ENCODE measurements at regions not wholly inside any gene's neighbourhood (a gene's known extent, or its start where the extent isn't known, plus 50 kb on each side); places are given as distances from the start of the nearest gene placed in this dataset.

DNA sequence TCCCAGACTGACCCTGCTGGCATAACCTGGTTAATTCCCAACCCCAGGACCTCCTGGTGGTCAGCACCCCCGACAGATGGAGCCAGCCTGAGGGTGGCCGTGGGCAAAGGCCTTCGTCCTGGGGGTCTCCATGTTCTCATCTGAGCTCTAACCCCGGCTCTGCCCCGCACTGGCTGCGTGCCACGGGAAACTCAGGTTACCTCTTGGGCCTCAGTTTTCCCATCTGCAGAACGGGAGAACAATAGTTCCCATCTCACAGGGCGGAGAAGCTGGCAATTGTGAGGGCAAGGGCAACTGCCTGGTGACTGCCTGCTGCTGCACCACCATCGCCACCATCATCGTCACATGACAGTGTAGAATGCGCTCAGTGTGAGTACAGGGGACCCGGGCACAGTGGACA is 77.9 kb downstream of the RFLNA start:
- no peaks in the 10 kb centered on the region for H3K4me1 Mint-ChIP-seq (ENCODE audit: low read depth)
- H3K36me3 Mint-ChIP-seq (ENCODE audit: low read depth), result peaks cover 4% of the 10 kb centered on the region
- no peak overlapping the region for H3K27ac Mint-ChIP-seq
- no peak overlapping the region for H3K4me3 Mint-ChIP-seq
- ChIA-PET CTCF (no interaction called here), POLR2A (no interaction called here)
- TF ChIP-seq, protein P1, sequence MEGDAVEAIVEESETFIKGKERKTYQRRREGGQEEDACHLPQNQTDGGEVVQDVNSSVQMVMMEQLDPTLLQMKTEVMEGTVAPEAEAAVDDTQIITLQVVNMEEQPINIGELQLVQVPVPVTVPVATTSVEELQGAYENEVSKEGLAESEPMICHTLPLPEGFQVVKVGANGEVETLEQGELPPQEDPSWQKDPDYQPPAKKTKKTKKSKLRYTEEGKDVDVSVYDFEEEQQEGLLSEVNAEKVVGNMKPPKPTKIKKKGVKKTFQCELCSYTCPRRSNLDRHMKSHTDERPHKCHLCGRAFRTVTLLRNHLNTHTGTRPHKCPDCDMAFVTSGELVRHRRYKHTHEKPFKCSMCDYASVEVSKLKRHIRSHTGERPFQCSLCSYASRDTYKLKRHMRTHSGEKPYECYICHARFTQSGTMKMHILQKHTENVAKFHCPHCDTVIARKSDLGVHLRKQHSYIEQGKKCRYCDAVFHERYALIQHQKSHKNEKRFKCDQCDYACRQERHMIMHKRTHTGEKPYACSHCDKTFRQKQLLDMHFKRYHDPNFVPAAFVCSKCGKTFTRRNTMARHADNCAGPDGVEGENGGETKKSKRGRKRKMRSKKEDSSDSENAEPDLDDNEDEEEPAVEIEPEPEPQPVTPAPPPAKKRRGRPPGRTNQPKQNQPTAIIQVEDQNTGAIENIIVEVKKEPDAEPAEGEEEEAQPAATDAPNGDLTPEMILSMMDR (IDR thresholded peaks at IDR 0.05), result no peak
- DNase-seq, result no peak
- intact Hi-C loops (cut with micrococcal nuclease), result no loop called here
- no peaks in the 10 kb centered on the region for H3K9me3 Mint-ChIP-seq
- no peak for ATAC-seq
- no peaks in the 10 kb centered on the region for H3K27me3 Mint-ChIP-seq

DNA sequence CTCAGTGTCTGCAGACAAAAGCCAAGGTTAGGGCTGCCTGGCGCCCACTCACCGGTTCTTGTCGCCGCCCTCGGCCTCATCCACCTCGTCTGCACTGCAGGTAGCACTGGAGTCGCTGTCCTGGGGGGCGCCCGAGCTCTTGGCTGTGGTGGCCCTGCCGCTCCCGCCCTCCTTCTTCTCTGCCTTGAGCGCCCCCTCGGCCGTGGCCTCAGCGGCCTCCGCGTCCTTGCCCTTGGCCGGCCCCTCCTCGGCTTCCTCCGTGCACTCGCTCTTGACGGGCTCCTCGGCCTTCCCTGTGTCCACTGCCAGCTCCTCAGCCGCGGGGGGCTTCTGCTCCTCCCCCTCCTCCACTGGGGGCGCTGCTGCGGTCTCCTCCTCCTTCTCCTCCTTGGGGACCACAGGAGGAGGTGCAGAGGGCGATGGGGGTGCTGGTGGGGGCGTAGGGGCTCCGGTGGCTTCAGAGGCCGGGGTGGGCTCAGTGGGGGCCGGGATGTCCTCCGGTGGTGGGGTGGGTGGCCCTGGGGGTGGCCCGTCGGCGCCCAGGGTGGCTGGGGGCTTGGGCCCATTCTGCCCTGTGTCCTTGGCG is 77.2 kb downstream of the RFLNA start:
- ChIA-PET POLR2A (no interaction called here), CTCF (no interaction called here)
- Mint-ChIP-seq H3K9me3 (no peaks in the 10 kb centered on the region), H3K4me1 (ENCODE audit: low read depth) (no peaks in the 10 kb centered on the region), H3K36me3 (ENCODE audit: low read depth) (peaks cover under 1% of the 10 kb centered on the region), H3K4me3 (no peak overlapping the region), H3K27me3 (no peaks in the 10 kb centered on the region), H3K27ac (no peak overlapping the region)
- ATAC-seq (no peak), DNase-seq (no peak)
- TF ChIP-seq, protein P1 (IDR thresholded peaks at IDR 0.05), result no peak
- intact Hi-C loops (cut with micrococcal nuclease), result no loop called here

DNA sequence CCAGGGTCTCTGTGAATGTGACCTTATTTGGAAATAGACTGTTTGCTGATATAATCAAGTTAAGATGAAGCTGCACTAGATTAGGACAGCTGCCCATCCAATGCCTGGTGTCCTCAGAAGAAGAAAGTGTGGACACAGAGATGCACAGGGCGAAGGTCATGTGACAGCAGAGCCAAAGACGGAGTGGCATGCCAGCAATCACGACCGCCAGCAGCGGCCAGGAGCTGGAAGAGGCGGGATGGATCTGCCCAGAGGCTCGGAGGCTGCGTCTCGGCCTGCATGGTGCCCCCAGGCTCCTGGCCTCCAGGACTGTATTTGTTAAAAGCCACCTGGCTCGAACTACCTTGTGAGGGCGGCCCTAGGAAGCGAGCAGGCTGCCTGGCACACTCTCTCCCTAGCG is 76.5 kb downstream of the RFLNA start:
- CTCF ChIA-PET, result no interaction called here
- TF ChIP-seq, protein P1 (IDR thresholded peaks at IDR 0.05), result no peak
- H3K36me3 Mint-ChIP-seq (ENCODE audit: low read depth), result no peaks in the 10 kb centered on the region
- H3K9me3 Mint-ChIP-seq, result no peaks in the 10 kb centered on the region
- H3K4me3 Mint-ChIP-seq, result no peak overlapping the region
- H3K27ac Mint-ChIP-seq, result no peak overlapping the region
- POLR2A ChIA-PET, result no interaction called here
- ATAC-seq (no peak), DNase-seq (no peak)
- intact Hi-C loops (cut with micrococcal nuclease), result no loop called here
- no peaks in the 10 kb centered on the region for H3K4me1 Mint-ChIP-seq (ENCODE audit: low read depth)
- no peaks in the 10 kb centered on the region for H3K27me3 Mint-ChIP-seq

GRCh38 chr12:124370851-124371250 is 76.0 kb downstream of the RFLNA start:
- POLR2A ChIA-PET, result no interaction called here
- H3K9me3 Mint-ChIP-seq, result no peaks in the 10 kb centered on the region
- TF ChIP-seq, protein P1 (IDR thresholded peaks at IDR 0.05), result no peak
- no peak overlapping the region for H3K27ac Mint-ChIP-seq
- ATAC-seq (no peak), DNase-seq (no peak)
- no peaks in the 10 kb centered on the region for H3K27me3 Mint-ChIP-seq
- no peaks in the 10 kb centered on the region for H3K36me3 Mint-ChIP-seq (ENCODE audit: low read depth)
- intact Hi-C loops (cut with micrococcal nuclease), result no loop called here
- CTCF ChIA-PET, result no interaction called here
- no peaks in the 10 kb centered on the region for H3K4me1 Mint-ChIP-seq (ENCODE audit: low read depth)
- H3K4me3 Mint-ChIP-seq, result no peak overlapping the region

DNA sequence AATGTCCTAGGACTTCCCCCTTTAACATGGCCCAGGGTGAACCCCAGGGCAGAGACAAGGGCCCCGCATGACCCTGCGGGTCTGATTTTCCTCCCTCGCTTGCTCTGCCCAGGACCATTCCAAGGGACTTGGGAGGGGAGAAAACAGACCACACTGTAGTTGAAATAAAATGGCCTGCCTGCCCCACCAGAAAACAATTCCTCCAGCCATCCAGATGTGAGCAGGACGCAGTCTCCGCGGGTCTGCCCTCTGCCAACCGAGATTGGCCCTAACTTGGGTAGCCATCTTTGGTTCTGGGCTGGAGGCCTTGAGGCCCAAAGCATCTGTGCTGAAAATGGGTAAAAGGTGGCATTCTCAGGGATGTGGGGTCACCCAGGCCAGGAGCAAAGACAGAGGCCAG is 75.5 kb downstream of the RFLNA start:
- no peaks in the 10 kb centered on the region for H3K4me1 Mint-ChIP-seq (ENCODE audit: low read depth)
- POLR2A ChIA-PET, result no interaction called here
- CTCF ChIA-PET, result no interaction called here

More for the DNA sequence above, 75.5 kb downstream of the RFLNA start:
- no peak for ATAC-seq
- Mint-ChIP-seq H3K27me3 (no peaks in the 10 kb centered on the region), H3K36me3 (ENCODE audit: low read depth) (no peaks in the 10 kb centered on the region), H3K27ac (no peak overlapping the region), H3K9me3 (no peaks in the 10 kb centered on the region), H3K4me3 (no peak overlapping the region)
- intact Hi-C loops (cut with micrococcal nuclease), result no loop called here
- no peak for DNase-seq
- TF ChIP-seq, protein P1 (IDR thresholded peaks at IDR 0.05), result no peak

Measured in activated CD8-positive, alpha-beta T cell treated with anti-CD3 and anti-CD28 coated beads for 36 hours (primary cell).